ENCODE measurements at regions not wholly inside any gene's neighbourhood (a gene's known extent, or its start where the extent isn't known, plus 50 kb on each side); places are given as distances from the start of the nearest gene placed in this dataset.
"Not testable (repeated sequence)": the region's sequence is repeated elsewhere in the genome, so short reads cannot be mapped to it uniquely, and the experiment has no call there.

- not testable (repeated sequence) for DNase-seq (ENCODE audit: insufficient read length, low spot score); FAIRE-seq
Measured at GRCh38 chr5:10876996-10877395, 116.0 kb upstream of the DAP start.

- no peak for FAIRE-seq
- DNase-seq (ENCODE audit: insufficient read length, low spot score), result no peak
Measured at GRCh38 chr5:10876006-10876744, 115.1 kb upstream of the DAP start.

DNA sequence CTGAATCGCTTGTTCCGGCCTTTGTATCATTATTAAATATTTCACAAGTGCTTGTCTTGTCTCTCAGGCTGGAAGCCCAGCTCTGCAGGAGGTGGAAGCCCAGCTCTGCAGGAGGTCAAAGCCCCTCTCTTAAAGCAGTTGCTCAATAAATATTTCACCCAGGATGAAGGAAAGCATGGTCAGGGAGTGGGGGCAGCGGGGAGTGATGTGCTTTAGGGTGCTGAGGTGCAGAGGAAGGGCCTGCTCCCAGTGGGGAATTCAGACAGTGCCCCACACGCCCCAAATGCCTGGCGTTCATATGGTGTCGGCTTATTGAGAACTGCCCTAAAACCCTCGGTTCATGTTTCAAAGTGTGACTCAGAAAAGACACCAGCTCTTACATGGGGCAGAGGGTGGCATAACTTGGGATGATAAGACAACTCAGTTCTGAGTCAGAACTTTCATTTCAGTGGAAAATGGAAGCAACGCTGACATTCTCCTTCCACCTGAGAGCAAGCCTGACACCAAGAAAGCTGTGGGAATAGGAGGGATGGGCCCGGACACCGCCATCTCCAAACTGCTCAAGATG is 114.3 kb upstream of the DAP start:
- peak; percentile 77 for FAIRE-seq
- peak; percentile 66 for DNase-seq (ENCODE audit: insufficient read length, low spot score)

DNA sequence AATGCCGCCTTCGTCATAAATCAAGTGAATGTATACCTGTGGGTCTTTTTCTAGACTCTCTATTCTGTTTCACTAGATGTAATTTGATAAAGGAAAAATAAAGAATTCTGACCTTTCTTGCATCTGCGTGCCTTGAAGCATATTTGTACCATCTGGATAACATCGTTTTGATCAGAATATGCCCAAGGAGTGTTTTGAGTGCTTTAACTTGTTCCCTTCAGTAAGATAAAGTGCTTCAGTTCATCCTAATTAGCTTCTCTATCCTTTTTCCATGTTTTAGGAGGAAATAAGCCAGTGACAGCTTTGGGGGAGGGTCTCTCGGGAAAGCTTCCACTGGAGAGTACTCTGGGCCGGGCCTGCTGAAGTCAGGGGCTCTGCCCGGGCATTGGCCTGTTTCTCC is 113.5 kb upstream of the DAP start:
- FAIRE-seq (no peak), DNase-seq (ENCODE audit: insufficient read length, low spot score) (no peak)

DNA sequence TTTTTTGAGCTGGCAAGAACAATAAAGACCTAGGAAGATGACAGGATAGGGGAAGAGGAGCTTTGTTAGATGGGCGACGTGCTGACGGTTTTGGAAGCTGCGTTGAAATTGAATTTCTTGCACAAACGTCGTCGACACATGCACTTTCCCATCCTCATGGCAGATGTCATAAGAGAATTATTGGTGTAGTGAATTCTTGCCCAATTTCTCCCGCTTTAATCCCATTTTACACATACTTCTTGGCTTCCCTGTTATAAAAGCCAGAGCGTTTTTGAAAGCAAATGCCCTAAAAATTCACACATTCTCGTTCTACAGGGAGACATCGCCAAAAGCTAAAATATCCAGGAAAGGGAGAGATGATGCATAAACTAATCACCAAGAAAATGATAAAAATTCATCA is 109.8 kb upstream of the DAP start:
- no peak for DNase-seq (ENCODE audit: insufficient read length, low spot score)
- no peak for FAIRE-seq

DNA sequence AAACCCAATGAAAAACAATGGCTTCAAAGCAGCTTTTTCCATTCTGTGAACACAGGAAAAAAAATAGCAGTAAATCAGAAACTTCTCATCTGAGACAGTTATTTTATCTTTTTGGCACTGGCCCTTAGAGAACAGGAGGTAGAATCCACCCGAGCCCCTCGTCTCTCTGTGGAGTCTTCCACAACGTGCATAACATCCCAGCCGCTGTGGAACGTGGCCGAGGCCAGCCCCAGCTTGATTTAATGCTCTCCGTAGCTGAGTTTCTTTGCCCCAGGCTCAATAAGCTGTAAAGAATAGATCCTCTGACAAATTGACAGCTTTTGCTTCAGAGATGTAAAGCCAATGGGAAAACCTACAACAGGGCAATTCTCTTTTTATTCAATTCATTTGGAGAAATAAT is 107.9 kb upstream of the DAP start:
- FAIRE-seq (no peak), DNase-seq (ENCODE audit: insufficient read length, low spot score) (no peak)

DNA sequence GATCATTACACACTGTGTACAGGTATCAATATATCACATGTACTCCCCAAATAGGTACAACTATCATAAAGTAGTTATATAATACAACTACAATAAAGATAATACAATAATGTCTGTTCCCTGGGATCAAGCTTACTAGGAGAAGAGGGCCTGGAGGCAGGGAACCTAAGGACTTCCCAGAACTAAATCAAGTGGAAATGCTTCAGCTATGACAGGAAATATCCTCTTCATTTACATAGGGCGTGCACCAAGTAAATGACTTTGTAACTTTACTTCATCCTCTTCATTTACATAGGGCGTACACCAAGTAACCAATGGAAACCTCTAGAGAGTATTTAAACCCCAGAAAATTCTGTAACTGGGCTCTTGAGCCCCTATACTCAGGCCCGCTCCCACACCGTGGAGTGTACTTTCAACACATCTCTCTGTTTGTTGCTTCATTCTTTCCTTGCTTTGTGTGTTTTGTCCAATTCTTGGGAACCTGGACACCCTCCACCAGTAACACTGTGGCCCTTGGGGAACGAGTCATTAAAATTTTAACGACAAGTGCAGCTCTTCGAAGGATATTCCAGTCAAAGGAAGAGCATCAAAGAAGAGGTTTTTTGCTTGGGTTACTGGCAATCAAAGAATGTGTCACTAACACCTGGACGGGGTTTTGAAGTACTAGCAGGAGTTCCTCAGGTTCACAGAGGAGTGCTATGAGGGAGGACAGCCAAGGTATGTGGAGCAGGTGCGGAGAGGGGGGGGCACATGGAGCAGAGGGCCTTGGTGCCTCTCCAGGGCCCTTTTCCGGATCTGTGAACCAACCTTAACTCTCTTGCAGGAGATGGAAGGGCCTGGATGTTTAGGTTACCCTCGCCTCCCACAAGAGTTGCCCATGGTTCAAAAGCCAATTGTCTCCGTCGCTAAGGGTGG is 106.6 kb upstream of the DAP start:
- DNase-seq (ENCODE audit: insufficient read length, low spot score) (no peak), FAIRE-seq (no peak)

- no peak for DNase-seq (ENCODE audit: insufficient read length, low spot score)
- no peak for FAIRE-seq
Measured at GRCh38 chr5:10866913-10867312, 105.9 kb upstream of the DAP start.

DNA sequence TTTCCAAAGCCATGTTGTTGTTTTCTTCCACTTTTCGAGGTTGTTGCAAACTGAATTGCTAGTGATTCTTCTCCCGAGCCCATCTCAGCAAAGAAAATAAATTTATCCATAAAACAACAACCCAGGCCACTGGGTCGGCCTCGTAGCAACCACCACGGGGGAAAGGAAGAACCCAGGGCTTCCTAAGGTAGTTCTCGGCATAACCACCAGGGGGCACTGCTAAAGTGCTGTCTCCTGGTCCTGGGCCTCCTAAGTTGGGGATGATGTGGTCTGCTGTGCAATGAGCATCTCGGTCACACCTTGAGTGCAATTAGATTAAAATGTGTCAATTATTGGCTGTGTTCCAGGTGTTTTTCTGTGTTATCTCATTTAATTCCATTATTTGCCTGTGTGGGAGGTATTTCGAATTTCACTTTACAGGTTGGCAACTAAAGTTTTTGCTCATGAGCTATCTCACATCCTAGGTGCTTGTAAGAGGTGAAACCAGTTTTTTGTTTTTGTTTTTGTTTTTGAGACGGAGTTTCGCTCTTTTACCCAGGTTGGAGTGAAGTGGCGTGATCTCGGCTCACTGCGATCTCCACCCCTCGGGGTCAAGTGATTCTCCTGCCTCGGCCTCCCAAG is 102.8 kb upstream of the DAP start:
- DNase-seq (ENCODE audit: insufficient read length, low spot score), result peak; percentile 91
- FAIRE-seq, result peak; percentile 23

GRCh38 chr5:10862085-10862484 is 101.1 kb upstream of the DAP start:
- DNase-seq (ENCODE audit: insufficient read length, low spot score) (no peak), FAIRE-seq (no peak)

DNA sequence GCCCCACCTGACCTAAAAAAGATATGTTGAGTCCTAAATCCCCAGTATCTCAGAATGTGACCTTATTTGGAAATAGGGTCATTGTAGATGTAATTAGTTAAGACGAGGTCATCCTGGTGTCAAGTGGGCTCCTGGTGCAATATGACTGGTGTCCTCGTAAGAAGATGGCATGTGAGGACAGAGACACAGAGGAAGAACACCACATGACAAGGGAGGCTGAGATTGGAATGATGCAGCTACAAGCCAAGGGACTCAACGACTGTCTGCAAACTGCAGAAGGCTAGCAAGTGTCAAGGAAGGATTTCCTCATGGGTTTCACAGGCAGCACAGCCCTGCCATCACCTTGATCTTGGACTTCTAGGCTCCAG is 100.4 kb upstream of the DAP start:
- no peak for DNase-seq (ENCODE audit: insufficient read length, low spot score)
- FAIRE-seq, result no peak

DNA sequence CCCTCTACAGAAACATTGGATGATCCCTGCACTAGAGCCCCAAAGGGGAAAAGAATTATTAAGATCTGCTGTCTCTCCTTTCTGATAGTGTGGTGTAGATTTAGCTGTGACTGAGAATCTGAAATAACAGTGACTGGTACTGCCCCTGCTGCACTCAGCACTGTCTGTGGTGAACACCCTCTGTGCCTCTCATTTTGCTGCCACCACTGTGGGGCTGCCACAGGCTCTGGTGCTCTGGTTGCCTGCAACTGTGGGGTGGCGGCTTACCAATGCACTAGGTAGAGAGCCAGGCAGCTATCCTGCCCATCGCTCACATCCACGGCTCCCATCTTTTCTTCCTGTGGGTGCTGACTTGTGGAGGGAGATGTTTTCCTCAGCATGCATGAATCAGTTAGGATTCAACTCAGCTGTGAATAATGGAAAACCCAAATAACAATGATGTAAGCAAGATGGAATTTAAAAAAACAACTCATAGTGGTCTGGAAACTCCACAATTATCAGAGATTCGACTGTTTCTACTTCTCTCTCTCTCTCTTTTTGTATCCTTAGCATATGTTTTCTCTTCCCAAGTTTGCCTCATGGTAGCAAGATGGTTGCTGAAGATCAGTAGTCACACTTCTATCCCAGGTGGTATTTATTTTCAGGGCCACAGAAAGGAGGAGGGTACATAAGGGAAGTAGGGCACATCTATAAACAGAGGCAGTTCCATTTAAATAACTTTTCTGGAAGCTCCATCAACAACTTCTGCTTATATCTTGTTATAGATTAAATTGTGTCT is 99.8 kb upstream of the DAP start:
- no peak for DNase-seq (ENCODE audit: insufficient read length, low spot score)
- FAIRE-seq, result no peak

- DNase-seq (ENCODE audit: insufficient read length, low spot score) (no peak), FAIRE-seq (no peak)
Measured at GRCh38 chr5:10860196-10860543, 99.1 kb upstream of the DAP start.

DNA sequence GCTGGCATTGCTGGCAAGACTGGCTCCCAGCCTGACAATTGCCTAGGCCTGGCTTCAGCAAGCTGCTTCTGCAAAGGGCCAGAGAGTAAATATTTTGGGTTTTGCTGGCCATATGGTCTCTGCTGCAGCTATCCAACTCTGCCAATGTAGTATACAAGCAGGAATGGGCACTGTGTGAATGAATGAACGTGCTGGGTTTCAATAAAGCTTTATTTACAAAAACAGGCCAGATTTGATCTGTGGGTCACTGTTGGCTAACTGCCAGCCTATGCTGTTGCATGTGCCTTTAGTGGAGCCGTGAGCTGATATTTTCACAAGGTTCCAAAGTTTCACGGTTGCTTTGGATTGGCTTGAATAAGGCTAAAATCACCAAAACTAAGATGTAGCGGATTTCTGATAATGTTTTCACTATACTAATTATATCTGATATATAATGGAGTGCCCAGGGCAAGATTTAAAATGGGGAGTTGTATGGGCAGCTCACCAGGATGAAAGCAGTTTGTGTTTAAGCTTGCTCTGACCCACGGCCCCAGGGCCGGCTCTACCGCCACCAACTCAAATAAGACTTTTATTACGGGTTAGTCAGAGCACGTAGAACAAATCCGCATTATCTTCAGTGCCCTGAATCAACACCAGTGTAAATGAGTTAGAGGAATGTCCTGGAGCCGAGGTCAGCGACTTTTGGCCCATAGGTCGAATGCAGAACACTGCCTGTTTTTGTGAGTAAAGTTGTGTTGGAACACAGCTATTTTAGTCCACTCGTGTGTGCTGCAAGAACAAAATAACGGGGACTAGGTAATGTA is 98.6 kb upstream of the DAP start:
- FAIRE-seq (no peak), DNase-seq (ENCODE audit: insufficient read length, low spot score) (no peak)

- no peak for FAIRE-seq
Measured at GRCh38 chr5:10858945-10859344, 97.9 kb upstream of the DAP start.

DNA sequence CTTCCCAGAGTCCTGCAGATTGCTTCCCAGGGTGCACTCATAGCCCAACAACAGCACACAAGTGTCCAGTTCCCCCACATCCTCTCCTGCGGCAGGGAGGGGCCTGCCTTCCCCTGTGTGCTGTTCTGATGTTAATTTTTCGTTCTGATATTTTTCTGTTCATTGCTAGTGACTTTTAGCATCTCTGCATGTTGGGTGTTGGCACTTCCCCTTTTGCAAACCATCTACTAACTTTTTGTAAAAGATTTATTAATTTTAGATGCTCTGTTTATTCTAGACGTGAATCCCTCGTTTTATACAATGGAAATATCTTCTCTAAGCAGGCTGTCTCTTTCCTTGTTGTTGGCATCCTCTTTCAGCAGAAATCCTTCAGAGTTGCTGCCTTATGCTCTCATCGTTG is 97.3 kb upstream of the DAP start:
- DNase-seq (ENCODE audit: insufficient read length, low spot score) (no peak), FAIRE-seq (no peak)

More at GRCh38 chr5:10858945-10859344, 97.9 kb upstream of the DAP start:
- DNase-seq (ENCODE audit: insufficient read length, low spot score), result no peak

DNA sequence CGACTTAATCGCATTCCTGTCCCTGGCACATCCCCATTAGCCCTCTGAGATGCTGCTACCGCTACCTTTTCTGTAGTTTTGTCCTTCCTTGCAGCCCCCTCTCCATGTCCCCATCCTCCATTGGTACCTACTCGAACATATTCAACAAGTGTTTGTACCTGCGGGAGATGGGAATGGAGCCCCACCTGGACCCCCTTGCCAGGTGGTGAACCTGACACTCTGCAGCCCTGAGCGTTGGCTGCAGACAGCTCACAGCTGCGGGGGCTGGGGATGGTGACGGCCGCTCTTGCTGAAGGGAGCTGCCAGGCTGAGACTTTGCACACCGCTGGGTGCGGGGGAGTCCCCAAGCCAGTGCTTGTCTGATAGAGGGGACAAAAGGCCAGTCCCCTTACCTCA is 96.3 kb upstream of the DAP start:
- DNase-seq (ENCODE audit: insufficient read length, low spot score) (no peak), FAIRE-seq (no peak)

- peak; percentile 78 for DNase-seq (ENCODE audit: insufficient read length, low spot score)
- peak; percentile 77 for FAIRE-seq
Measured at GRCh38 chr5:10856683-10857337, 95.8 kb upstream of the DAP start.

DNA sequence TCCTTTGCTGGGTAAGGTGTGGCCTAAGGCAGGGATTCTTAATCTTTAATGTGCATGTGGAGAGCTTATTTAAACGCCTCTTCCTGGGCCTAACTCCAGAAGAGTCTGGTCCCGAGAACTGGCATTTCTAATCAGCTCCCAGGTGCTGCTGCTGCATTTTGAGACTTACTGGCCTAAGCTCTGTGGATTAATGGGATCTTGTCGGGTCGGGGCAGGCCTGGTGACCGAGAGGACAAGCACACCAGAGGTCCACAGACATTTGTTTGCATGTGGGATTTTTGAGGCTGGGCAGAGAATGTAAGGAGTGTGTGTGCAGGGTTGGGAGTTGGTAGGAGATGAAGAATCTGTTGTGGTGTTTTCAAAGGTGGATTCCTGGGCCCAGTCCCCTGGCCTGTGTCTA is 95.0 kb upstream of the DAP start:
- DNase-seq (ENCODE audit: insufficient read length, low spot score), result no peak
- no peak for FAIRE-seq
